ENCODE measurements at regions not wholly inside any gene's neighbourhood (a gene's known extent, or its start where the extent isn't known, plus 50 kb on each side); places are given as distances from the start of the nearest gene placed in this dataset.

- TF ChIP-seq, protein P1, sequence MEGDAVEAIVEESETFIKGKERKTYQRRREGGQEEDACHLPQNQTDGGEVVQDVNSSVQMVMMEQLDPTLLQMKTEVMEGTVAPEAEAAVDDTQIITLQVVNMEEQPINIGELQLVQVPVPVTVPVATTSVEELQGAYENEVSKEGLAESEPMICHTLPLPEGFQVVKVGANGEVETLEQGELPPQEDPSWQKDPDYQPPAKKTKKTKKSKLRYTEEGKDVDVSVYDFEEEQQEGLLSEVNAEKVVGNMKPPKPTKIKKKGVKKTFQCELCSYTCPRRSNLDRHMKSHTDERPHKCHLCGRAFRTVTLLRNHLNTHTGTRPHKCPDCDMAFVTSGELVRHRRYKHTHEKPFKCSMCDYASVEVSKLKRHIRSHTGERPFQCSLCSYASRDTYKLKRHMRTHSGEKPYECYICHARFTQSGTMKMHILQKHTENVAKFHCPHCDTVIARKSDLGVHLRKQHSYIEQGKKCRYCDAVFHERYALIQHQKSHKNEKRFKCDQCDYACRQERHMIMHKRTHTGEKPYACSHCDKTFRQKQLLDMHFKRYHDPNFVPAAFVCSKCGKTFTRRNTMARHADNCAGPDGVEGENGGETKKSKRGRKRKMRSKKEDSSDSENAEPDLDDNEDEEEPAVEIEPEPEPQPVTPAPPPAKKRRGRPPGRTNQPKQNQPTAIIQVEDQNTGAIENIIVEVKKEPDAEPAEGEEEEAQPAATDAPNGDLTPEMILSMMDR (IDR thresholded peaks at IDR 0.05) = no peak
- TF ChIP-seq POLR2A (IDR thresholded peaks at IDR 0.05) = no peak
Observed at GRCh38 chr14:45610318-45610717, 357.3 kb upstream of the MIS18BP1 start.
